Stimulated activated naive B cell treated with anti-CD40 and anti-IgM and Interleukin-4, amounts not matched to agents 10 μg/mL and 1 μg/mL and 100 μg/mL, for 72 hours (primary cell): ENCODE measurements at regions not wholly inside any gene's neighbourhood (a gene's known extent, or its start where the extent isn't known, plus 50 kb on each side); places are given as distances from the start of the nearest gene placed in this dataset.

Experiments
- ATAC-seq, 2 donors: fragments of 150-1000 bp; cut with Tn5 transposase; replicated peaks; 2 replicates each; pipeline ENCODE4 v1.10.0; 2021; ENCODE audit warnings: moderate library complexity in 1 of 2
- DNase-seq: peaks from one replicate; pipeline ENCODE4 v3.0.0; 2021
- H3K27ac Mint-ChIP-seq: one replicate; pipeline ENCODE4 v1.8.0; 2022; ENCODE audit warnings: mild to moderate bottlenecking, mixed read lengths
- H3K27me3 Mint-ChIP-seq, 2 donors: one replicate each; pipeline ENCODE4 v1.8.0; 2022; ENCODE audit warnings: mixed read lengths in 2 of 2
- H3K36me3 Mint-ChIP-seq, 2 donors: one replicate each; pipeline ENCODE4 v1.8.0; 2022; ENCODE audit warnings: mixed read lengths in 2 of 2, mild to moderate bottlenecking in 1 of 2
- H3K4me1 Mint-ChIP-seq, 2 donors: one replicate each; pipeline ENCODE4 v1.8.0; 2022; ENCODE audit warnings: mixed read lengths in 2 of 2, mild to moderate bottlenecking in 1 of 2
- H3K4me3 Mint-ChIP-seq, 2 donors: one replicate each; pipeline ENCODE4 v1.8.0; 2022; ENCODE audit warnings: mild to moderate bottlenecking in 2 of 2, mixed read lengths in 2 of 2, moderate library complexity in 1 of 2
- H3K9me3 Mint-ChIP-seq, 2 donors: one replicate each; pipeline ENCODE4 v1.8.0; 2022; ENCODE audit warnings: mixed read lengths in 2 of 2, mild to moderate bottlenecking in 1 of 2

GRCh38 chr4:136112116-136112515, 1420.2 kb downstream of the PCDH18 start:
- H3K36me3 Mint-ChIP-seq: no peaks in the 10 kb centered on the region
- H3K4me3 Mint-ChIP-seq: no peak overlapping the region
- DNase-seq (no peak), ATAC-seq (no peak)
- no peaks in the 10 kb centered on the region for H3K9me3 Mint-ChIP-seq
- H3K27me3 Mint-ChIP-seq: no peaks in the 10 kb centered on the region
- H3K27ac Mint-ChIP-seq: no peak overlapping the region
- H3K4me1 Mint-ChIP-seq: no peaks in the 10 kb centered on the region

GRCh38 chr4:136106753-136107152, 1425.5 kb downstream of the PCDH18 start:
- DNase-seq (no peak), ATAC-seq (no peak)
- Mint-ChIP-seq H3K27ac (no peak overlapping the region), H3K36me3 (no peaks in the 10 kb centered on the region), H3K4me1 (no peaks in the 10 kb centered on the region), H3K4me3 (no peak overlapping the region), H3K9me3 (no peaks in the 10 kb centered on the region), H3K27me3 (no peaks in the 10 kb centered on the region)

- no peak for ATAC-seq
- Mint-ChIP-seq H3K9me3 (peaks cover 3% of the 10 kb centered on the region in 2 donors), H3K27me3 (no peaks in the 10 kb centered on the region), H3K36me3 (no peaks in the 10 kb centered on the region), H3K4me1 (no peaks in the 10 kb centered on the region), H3K27ac (no peak overlapping the region), H3K4me3 (no peak overlapping the region)
- DNase-seq: no peak
Measured at GRCh38 chr4:136103616-136104015, 1428.7 kb downstream of the PCDH18 start.

- Mint-ChIP-seq H3K36me3 (no peaks in the 10 kb centered on the region), H3K9me3 (peaks cover 3% of the 10 kb centered on the region in 2 donors), H3K4me3 (no peak overlapping the region), H3K4me1 (no peaks in the 10 kb centered on the region), H3K27me3 (no peaks in the 10 kb centered on the region), H3K27ac (no peak overlapping the region)
- no peak for ATAC-seq
- no peak for DNase-seq
Measured at GRCh38 chr4:136097676-136098075, 1434.6 kb downstream of the PCDH18 start.

- no peak overlapping the region for H3K4me3 Mint-ChIP-seq
- no peaks in the 10 kb centered on the region for H3K4me1 Mint-ChIP-seq
- ATAC-seq (no peak), DNase-seq (no peak)
- H3K27ac Mint-ChIP-seq: no peak overlapping the region
- no peaks in the 10 kb centered on the region for H3K9me3 Mint-ChIP-seq
- no peaks in the 10 kb centered on the region for H3K27me3 Mint-ChIP-seq
- H3K36me3 Mint-ChIP-seq: no peaks in the 10 kb centered on the region
Measured at GRCh38 chr4:136088211-136088867, 1444.0 kb downstream of the PCDH18 start.

GRCh38 chr4:136078976-136079375, 1453.3 kb downstream of the PCDH18 start:
- no peak for ATAC-seq
- Mint-ChIP-seq H3K27ac (no peak overlapping the region), H3K27me3 (no peaks in the 10 kb centered on the region), H3K36me3 (no peaks in the 10 kb centered on the region), H3K9me3 (no peaks in the 10 kb centered on the region), H3K4me1 (no peaks in the 10 kb centered on the region), H3K4me3 (no peak overlapping the region)
- DNase-seq: no peak

GRCh38 chr4:136056748-136057147, 1475.5 kb downstream of the PCDH18 start:
- Mint-ChIP-seq H3K4me3 (no peak overlapping the region), H3K9me3 (peaks cover 0 to 1% of the 10 kb centered on the region in 2 donors), H3K27ac (no peak overlapping the region), H3K36me3 (no peaks in the 10 kb centered on the region), H3K27me3 (no peaks in the 10 kb centered on the region), H3K4me1 (no peaks in the 10 kb centered on the region)
- DNase-seq: no peak
- ATAC-seq: no peak

- Mint-ChIP-seq H3K27ac (no peak overlapping the region), H3K36me3 (no peaks in the 10 kb centered on the region), H3K27me3 (no peaks in the 10 kb centered on the region), H3K4me3 (no peak overlapping the region), H3K9me3 (peaks cover 0 to 1% of the 10 kb centered on the region in 2 donors), H3K4me1 (no peaks in the 10 kb centered on the region)
- DNase-seq (no peak), ATAC-seq (no peak)
Measured at GRCh38 chr4:136055360-136055759, 1476.9 kb downstream of the PCDH18 start.

- no peaks in the 10 kb centered on the region for H3K27me3 Mint-ChIP-seq
- H3K4me1 Mint-ChIP-seq: no peaks in the 10 kb centered on the region
- no peak overlapping the region for H3K27ac Mint-ChIP-seq
- no peaks in the 10 kb centered on the region for H3K36me3 Mint-ChIP-seq
- ATAC-seq: no peak
- peaks cover 4% of the 10 kb centered on the region in 2 donors for H3K9me3 Mint-ChIP-seq
- no peak overlapping the region for H3K4me3 Mint-ChIP-seq
- no peak for DNase-seq
Measured at GRCh38 chr4:136036744-136037143, 1495.5 kb downstream of the PCDH18 start.

- no peaks in the 10 kb centered on the region for H3K27me3 Mint-ChIP-seq
- H3K27ac Mint-ChIP-seq: no peak overlapping the region
- DNase-seq (no peak), ATAC-seq (no peak)
- no peaks in the 10 kb centered on the region for H3K36me3 Mint-ChIP-seq
- H3K4me1 Mint-ChIP-seq: no peaks in the 10 kb centered on the region
- H3K9me3 Mint-ChIP-seq: peaks cover 4 to 5% of the 10 kb centered on the region in 2 donors
- H3K4me3 Mint-ChIP-seq: no peak overlapping the region
Measured at GRCh38 chr4:136032391-136032790, 1499.9 kb downstream of the PCDH18 start.

GRCh38 chr4:136025540-136025939, 1506.8 kb downstream of the PCDH18 start:
- no peak for DNase-seq
- Mint-ChIP-seq H3K4me3 (no peak overlapping the region), H3K4me1 (no peaks in the 10 kb centered on the region), H3K27ac (no peak overlapping the region), H3K9me3 (peaks cover 5 to 6% of the 10 kb centered on the region in 2 donors), H3K36me3 (no peaks in the 10 kb centered on the region), H3K27me3 (no peaks in the 10 kb centered on the region)
- no peak for ATAC-seq

GRCh38 chr4:136017556-136017955, 1514.7 kb downstream of the PCDH18 start:
- H3K4me1 Mint-ChIP-seq: no peaks in the 10 kb centered on the region
- H3K27ac Mint-ChIP-seq: no peak overlapping the region
- no peak for ATAC-seq
- DNase-seq: no peak
- no peaks in the 10 kb centered on the region for H3K9me3 Mint-ChIP-seq
- no peaks in the 10 kb centered on the region for H3K36me3 Mint-ChIP-seq
- H3K4me3 Mint-ChIP-seq: no peak overlapping the region
- H3K27me3 Mint-ChIP-seq: no peaks in the 10 kb centered on the region

GRCh38 chr4:136012220-136012619, 1520.1 kb downstream of the PCDH18 start:
- DNase-seq (no peak), ATAC-seq (no peak)
- H3K27ac Mint-ChIP-seq: no peak overlapping the region
- H3K36me3 Mint-ChIP-seq: no peaks in the 10 kb centered on the region
- no peak overlapping the region for H3K4me3 Mint-ChIP-seq
- peaks cover 3 to 6% of the 10 kb centered on the region in 2 donors for H3K9me3 Mint-ChIP-seq
- no peaks in the 10 kb centered on the region for H3K4me1 Mint-ChIP-seq
- no peaks in the 10 kb centered on the region for H3K27me3 Mint-ChIP-seq

- ATAC-seq: no peak
- no peak for DNase-seq
Measured at GRCh38 chr4:136009258-136009832, 1522.9 kb downstream of the PCDH18 start.

GRCh38 chr4:136007991-136008390, 1524.3 kb downstream of the PCDH18 start:
- Mint-ChIP-seq H3K36me3 (no peaks in the 10 kb centered on the region), H3K4me1 (no peaks in the 10 kb centered on the region), H3K4me3 (no peak overlapping the region), H3K27me3 (no peaks in the 10 kb centered on the region), H3K27ac (no peak overlapping the region), H3K9me3 (peaks cover 3 to 6% of the 10 kb centered on the region in 2 donors)
- DNase-seq (no peak), ATAC-seq (no peak)

More at GRCh38 chr4:136009258-136009832, 1522.9 kb downstream of the PCDH18 start:
- Mint-ChIP-seq H3K36me3 (no peaks in the 10 kb centered on the region), H3K27ac (no peak overlapping the region), H3K4me1 (no peaks in the 10 kb centered on the region), H3K27me3 (no peaks in the 10 kb centered on the region), H3K4me3 (no peak overlapping the region), H3K9me3 (peaks cover 3 to 6% of the 10 kb centered on the region in 2 donors)
